ENCODE measurements at regions not wholly inside any gene's neighbourhood (a gene's known extent, or its start where the extent isn't known, plus 50 kb on each side); places are given as distances from the start of the nearest gene placed in this dataset.

- Histone ChIP-seq H3K36me3 (ENCODE audit: insufficient read depth) (no peaks in the 10 kb centered on the region), H3K4me1 (ENCODE audit: insufficient read depth) (peaks cover 40% of the 10 kb centered on the region), H3K27me3 (ENCODE audit: insufficient read depth) (no peaks in the 10 kb centered on the region), H3K79me2 (replicated peaks; ENCODE audit: insufficient read depth) (no peaks in the 10 kb centered on the region), H4K20me1 (replicated peaks; ENCODE audit: insufficient read depth) (no peaks in the 10 kb centered on the region), H3F3A (replicated peaks; ENCODE audit: low read depth) (no peaks in the 10 kb centered on the region), H3K4me3 (no peak overlapping the region), H3K27ac (ENCODE audit: low read depth) (no peak overlapping the region), H2AFZ (no peak overlapping the region), H3K9me2 (ENCODE audit: insufficient read depth) (no peaks in the 10 kb centered on the region), H3K4me2 (0 out of 2 replicates have a peak overlapping the region, but pooled peaks have one; percentile 10)
- no peak for TF ChIP-seq ZNF331 (CRISPR knock-in tag; IDR thresholded peaks at IDR 0.05; ENCODE audit: low read depth)
- no peak for TF ChIP-seq ZNF462 (CRISPR knock-in tag; IDR thresholded peaks at IDR 0.05)
- TF ChIP-seq ZNF114 (CRISPR knock-in tag; IDR thresholded peaks at IDR 0.05) = no peak
- no peak for TF ChIP-seq POLR2AphosphoS5 (IDR thresholded peaks at IDR 0.05; ENCODE audit: low read depth)
- no peak for TF ChIP-seq ETS1 (IDR thresholded peaks at IDR 0.05)
- TF ChIP-seq EZH2phosphoT487 (IDR thresholded peaks at IDR 0.05; ENCODE audit: unreplicated experiment) = no peak
- no peak for TF ChIP-seq STAT1 (IDR thresholded peaks at IDR 0.05; ENCODE audit: unreplicated experiment)
- no peak for TF ChIP-seq NANOG (IDR thresholded peaks at IDR 0.05; ENCODE audit: borderline replicate concordance)
- TF ChIP-seq CREB1 (CRISPR knock-in tag; IDR thresholded peaks at IDR 0.05; ENCODE audit: low read depth) = no peak
- no peak for TF ChIP-seq EZH2 (IDR thresholded peaks at IDR 0.05; ENCODE audit: low read depth, unreplicated experiment)
- TF ChIP-seq REST (IDR thresholded peaks at IDR 0.05; ENCODE audit: unreplicated experiment) = no peak
- TF ChIP-seq JUNB (IDR thresholded peaks at IDR 0.05; ENCODE audit: unreplicated experiment) = no peak
- no peak for TF ChIP-seq CTCF (conservative IDR thresholded peaks at IDR 0.05; ENCODE audit: low read depth in 2 of 2)
- H3K4me3 Mint-ChIP-seq = no peak overlapping the region
- ATAC-seq = no peak
- no peaks in the 10 kb centered on the region for H3K27me3 Mint-ChIP-seq (ENCODE audit: insufficient read depth, low read depth, poor library complexity)
- H3K9me3 Mint-ChIP-seq = no peaks in the 10 kb centered on the region
- H3K36me3 Mint-ChIP-seq (ENCODE audit: low read depth) = no peaks in the 10 kb centered on the region
- H3K4me1 Mint-ChIP-seq = peaks cover 51% of the 10 kb centered on the region
- no peak overlapping the region; the same call in 1 of the 2 replicates for H3K27ac Mint-ChIP-seq
- DNase-seq (ENCODE audit: low spot score) = no peak
Observed at GRCh38 chr2:147197754-147198483, 646.9 kb upstream of the ACVR2A start.

Measured in GM23338 (cell line).